Activated CD8-positive, alpha-beta T cell treated with anti-CD3 and anti-CD28 coated beads for 36 hours (primary cell): ENCODE measurements at regions not wholly inside any gene's neighbourhood (a gene's known extent, or its start where the extent isn't known, plus 50 kb on each side); places are given as distances from the start of the nearest gene placed in this dataset.
A peak's percentile ranks its signal among the peaks of the same experiment; 100 is the strongest.

Experiments used
- ATAC-seq: fragments of 200-7000 bp; cut with Tn5 transposase; one replicate; pipeline ENCODE4 v1.10.0; 2021; ENCODE audit warnings: mild to moderate bottlenecking, moderate library complexity
- CTCF ChIA-PET: fragments of 350-600 bp; sonication (Branson Sonifier 250); formaldehyde crosslinking; loops from one replicate; lab custom pipeline; 2021; ENCODE audit warnings: antibody characterized with exemption; lab: Charles Lee
- POLR2A ChIA-PET: fragments of 350-600 bp; sonication (Branson Sonifier 250); formaldehyde crosslinking; loops from one replicate; lab custom pipeline; 2021; ENCODE audit warnings: antibody characterized with exemption; lab: Charles Lee
- DNase-seq: peaks from one replicate; pipeline ENCODE4 v3.0.0-alpha.2; 2020
- H3K27ac Mint-ChIP-seq: one replicate; pipeline ENCODE4 v1.8.0; 2021; ENCODE audit warnings: mild to moderate bottlenecking, mixed read lengths
- H3K27me3 Mint-ChIP-seq: one replicate; pipeline ENCODE4 v1.8.0; 2021; ENCODE audit warnings: mixed read lengths
- H3K36me3 Mint-ChIP-seq: one replicate; pipeline ENCODE4 v1.8.0; 2021; ENCODE audit warnings: low read depth, mixed read lengths
- H3K4me1 Mint-ChIP-seq: one replicate; pipeline ENCODE4 v1.8.0; 2021; ENCODE audit warnings: low read depth, mixed read lengths
- H3K4me3 Mint-ChIP-seq: one replicate; pipeline ENCODE4 v1.8.0; 2021; ENCODE audit warnings: mild to moderate bottlenecking, moderate library complexity, mixed read lengths
- H3K9me3 Mint-ChIP-seq: one replicate; pipeline ENCODE4 v1.8.0; 2021; ENCODE audit warnings: mixed read lengths
- CTCF ChIP-seq: fragments of 200-600 bp; IDR thresholded peaks from one replicate; pipeline ENCODE4 v1.8.0; 2022; ENCODE audit warnings: antibody characterized with exemption, mild to moderate bottlenecking
- intact Hi-C: fragments of 100-400 bp; cut with micrococcal nuclease; formaldehyde crosslinking; loops from one replicate; pipeline ENCODE4 v1.10.0; 2022

GRCh38 chr12:66934302-66935062, 255.6 kb upstream of the GRIP1 start:
- H3K4me3 Mint-ChIP-seq, result no peak overlapping the region

GRCh38 chr12:66941150-66941549, 262.3 kb upstream of the GRIP1 start:
- DNase-seq, result peak; percentile 13
- Mint-ChIP-seq H3K27ac (no peak overlapping the region), H3K36me3 (no peaks in the 10 kb centered on the region), H3K27me3 (peaks cover 2% of the 10 kb centered on the region), H3K9me3 (no peaks in the 10 kb centered on the region), H3K4me1 (peaks cover 9% of the 10 kb centered on the region), H3K4me3 (no peak overlapping the region)
- intact Hi-C loops, result no loop called here
- no peak for TF ChIP-seq CTCF
- peak; percentile 88 for ATAC-seq
- POLR2A ChIA-PET, result interaction anchor here (0.5 kb wide), 1 partner anchor 625 kb away, joined by 3 read pairs; no protein-coding TSS in a partner anchor
- CTCF ChIA-PET, result interaction anchor here (1.1 to 1.9 kb wide), 2 partner anchors 10 to 12 kb away, joined by 3 to 5 read pairs; no protein-coding TSS in a partner anchor

More at GRCh38 chr12:66934302-66935062, 255.6 kb upstream of the GRIP1 start:
- Mint-ChIP-seq H3K27me3 (peaks cover 17% of the 10 kb centered on the region), H3K36me3 (no peaks in the 10 kb centered on the region), H3K4me1 (peaks cover 3% of the 10 kb centered on the region), H3K9me3 (no peaks in the 10 kb centered on the region), H3K27ac (no peak overlapping the region)
- DNase-seq, result no peak
- no peak for TF ChIP-seq CTCF
- intact Hi-C loops, result no loop called here
- CTCF ChIA-PET, result no interaction called here
- POLR2A ChIA-PET, result no interaction called here
- no peak for ATAC-seq

GRCh38 chr12:66942741-66943465, 264.0 kb upstream of the GRIP1 start:
- no peak for TF ChIP-seq CTCF
- no peaks in the 10 kb centered on the region for H3K36me3 Mint-ChIP-seq
- no peak overlapping the region for H3K4me3 Mint-ChIP-seq
- no peak for ATAC-seq
- POLR2A ChIA-PET, result no interaction called here
- intact Hi-C loops, result no loop called here
- H3K4me1 Mint-ChIP-seq, result peaks cover 16% of the 10 kb centered on the region
- H3K27me3 Mint-ChIP-seq, result peaks cover 2% of the 10 kb centered on the region
- CTCF ChIA-PET, result interaction anchor here (1.0 kb wide), 1 partner anchor 25 kb away, joined by 3 read pairs; no protein-coding TSS in a partner anchor
- DNase-seq, result no peak
- H3K9me3 Mint-ChIP-seq, result no peaks in the 10 kb centered on the region
- H3K27ac Mint-ChIP-seq, result no peak overlapping the region

- H3K36me3 Mint-ChIP-seq, result no peaks in the 10 kb centered on the region
- H3K27me3 Mint-ChIP-seq, result peaks cover 8% of the 10 kb centered on the region
- H3K4me1 Mint-ChIP-seq, result peaks cover 16% of the 10 kb centered on the region
- H3K4me3 Mint-ChIP-seq, result no peak overlapping the region
- H3K9me3 Mint-ChIP-seq, result no peaks in the 10 kb centered on the region
- intact Hi-C loops, result no loop called here
- CTCF ChIA-PET, result no interaction called here
- no peak overlapping the region for H3K27ac Mint-ChIP-seq
- POLR2A ChIA-PET, result no interaction called here
- no peak for TF ChIP-seq CTCF
- DNase-seq, result no peak
- ATAC-seq, result no peak
Observed at GRCh38 chr12:66944365-66944764, 265.5 kb upstream of the GRIP1 start.
